Renal cortex interstitium (tissue), 11 donors: ENCODE measurements at regions not wholly inside any gene's neighbourhood (a gene's known extent, or its start where the extent isn't known, plus 50 kb on each side); places are given as distances from the start of the nearest gene placed in this dataset.
"Not testable (repeated sequence)": the region's sequence is repeated elsewhere in the genome, so short reads cannot be mapped to it uniquely, and the experiment has no call there.

Experiments used
- DNase-seq, 11 donors: peaks; one replicate each; pipeline ENCODE4 v3.0.0-alpha.2; 2013; ENCODE audit warnings: low read depth in 9 of 11, low spot score in 4 of 11; ENCODE audit errors: extremely low read depth in 1 of 11

- no peak for DNase-seq
Measured at GRCh38 chr14:44396226-44396625, 110.9 kb downstream of the FSCB start.

GRCh38 chr14:44392984-44393383, 114.1 kb downstream of the FSCB start:
- no peak for DNase-seq

DNA sequence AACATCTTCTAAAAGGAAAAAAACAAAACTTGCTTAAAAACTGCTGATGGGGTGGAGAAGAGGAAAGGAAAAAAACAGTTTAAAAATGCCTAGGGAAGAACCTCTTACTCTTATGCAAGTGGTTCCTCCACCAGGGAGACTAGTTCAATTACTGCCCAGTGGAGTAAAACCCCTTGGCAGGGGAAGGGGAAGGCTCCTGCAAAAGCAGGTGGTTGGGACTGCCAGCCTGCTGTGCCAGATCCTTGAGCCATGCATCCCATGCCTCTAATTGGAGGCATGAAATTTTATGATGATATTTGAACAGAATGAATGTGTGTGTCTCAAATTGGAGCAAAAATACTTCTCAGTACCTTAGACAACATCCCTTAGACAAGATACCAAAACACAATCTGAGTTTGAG, 118.8 kb downstream of the FSCB start:
- no peak for DNase-seq

- DNase-seq, result no peak
Measured at GRCh38 chr14:44385906-44386305, 121.2 kb downstream of the FSCB start.

- DNase-seq, result not testable (repeated sequence)
Measured at GRCh38 chr14:44385296-44385695, 121.8 kb downstream of the FSCB start.

GRCh38 chr14:44384601-44385293, 122.3 kb downstream of the FSCB start:
- not testable (repeated sequence) for DNase-seq

DNA sequence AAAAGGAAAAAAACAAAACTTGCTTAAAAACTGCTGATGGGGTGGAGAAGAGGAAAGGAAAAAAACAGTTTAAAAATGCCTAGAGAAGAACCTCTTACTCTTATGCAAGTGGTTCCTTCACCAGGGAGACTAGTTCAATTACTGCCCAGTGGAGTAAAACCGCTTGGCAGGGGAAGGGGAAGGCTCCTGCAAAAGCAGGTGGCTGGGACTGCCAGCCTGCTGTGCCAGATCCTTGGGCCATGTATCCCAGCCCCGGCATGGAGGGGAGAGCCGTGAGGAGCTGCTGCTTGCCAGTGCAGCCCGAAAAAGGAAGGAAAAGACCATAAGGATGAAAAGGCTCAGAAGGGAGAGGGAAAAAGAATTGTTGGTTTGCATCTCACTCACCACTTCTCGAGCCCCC, 123.0 kb downstream of the FSCB start:
- DNase-seq, result no peak

DNA sequence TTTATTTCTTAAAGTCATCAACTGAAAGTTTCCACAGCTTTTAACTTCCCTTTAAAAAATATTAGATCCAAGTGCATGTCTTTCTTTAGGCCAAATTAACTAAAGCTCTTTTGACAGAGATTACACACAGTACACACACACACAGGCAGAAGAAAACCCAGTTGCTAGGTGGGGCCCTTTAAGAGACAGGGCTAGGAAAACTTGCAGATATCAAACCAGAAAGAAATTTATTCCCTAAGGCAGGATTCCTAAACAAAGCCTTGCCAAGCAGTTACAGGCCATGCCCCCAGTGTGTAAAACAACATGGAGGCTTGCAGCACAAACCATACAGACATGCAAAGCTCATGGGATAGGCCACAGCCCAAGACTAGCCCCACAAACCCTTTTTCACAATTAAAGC, 123.4 kb downstream of the FSCB start:
- DNase-seq, result no peak

GRCh38 chr14:44379292-44379977, 127.6 kb downstream of the FSCB start:
- no peak for DNase-seq

DNA sequence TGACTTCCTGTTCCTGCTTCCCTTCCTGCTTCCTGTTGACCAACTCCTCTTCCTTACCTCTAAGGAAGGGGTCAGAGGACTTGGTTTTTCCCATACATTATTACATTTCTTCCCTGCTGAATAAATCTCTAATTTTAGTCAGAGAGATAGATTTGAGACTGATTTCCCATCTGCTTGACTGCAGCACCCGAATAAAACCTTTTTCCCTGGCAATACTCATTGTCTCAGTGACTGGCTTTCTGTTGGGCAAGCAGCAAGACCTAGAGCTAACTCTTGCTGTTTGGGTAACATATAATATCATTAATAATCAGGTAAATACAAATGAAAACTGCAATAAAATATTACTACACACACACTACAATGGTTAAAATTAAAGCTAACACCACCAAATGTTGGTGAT, 132.2 kb downstream of the FSCB start:
- DNase-seq, result no peak

DNA sequence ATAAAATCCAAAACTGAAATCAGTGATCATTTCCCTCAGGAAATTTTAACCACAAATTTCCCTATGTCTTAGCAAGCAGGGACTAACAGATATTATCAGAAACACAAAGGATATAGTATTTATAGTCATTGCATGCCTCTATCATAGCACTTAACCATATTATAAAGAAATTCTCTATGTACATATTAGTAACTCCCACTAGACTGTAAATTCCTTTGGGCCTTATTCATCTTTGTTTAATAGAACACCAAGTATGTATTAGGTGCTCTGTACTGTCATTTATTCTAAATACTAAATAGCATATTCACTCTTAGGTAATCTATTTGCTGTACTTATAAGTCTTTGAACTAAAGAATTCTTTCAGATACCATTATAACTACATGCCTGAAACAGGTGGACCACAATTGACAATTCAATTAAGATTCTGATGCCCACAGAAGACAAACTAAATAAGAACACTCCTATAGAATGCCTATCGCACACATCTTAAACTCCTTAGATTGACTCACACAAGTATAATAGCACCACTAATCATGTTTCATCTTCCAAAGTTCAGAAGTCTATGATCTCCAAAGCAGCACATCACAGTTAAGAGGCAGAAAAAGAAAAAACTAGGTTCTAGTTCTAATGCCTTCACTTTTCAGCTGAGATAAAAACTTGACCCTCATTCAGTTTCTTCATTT, 134.1 kb downstream of the FSCB start:
- no peak for DNase-seq

GRCh38 chr14:44372231-44372630, 134.9 kb downstream of the FSCB start:
- DNase-seq, result no peak

GRCh38 chr14:44370727-44371126, 136.4 kb downstream of the FSCB start:
- no peak for DNase-seq

DNA sequence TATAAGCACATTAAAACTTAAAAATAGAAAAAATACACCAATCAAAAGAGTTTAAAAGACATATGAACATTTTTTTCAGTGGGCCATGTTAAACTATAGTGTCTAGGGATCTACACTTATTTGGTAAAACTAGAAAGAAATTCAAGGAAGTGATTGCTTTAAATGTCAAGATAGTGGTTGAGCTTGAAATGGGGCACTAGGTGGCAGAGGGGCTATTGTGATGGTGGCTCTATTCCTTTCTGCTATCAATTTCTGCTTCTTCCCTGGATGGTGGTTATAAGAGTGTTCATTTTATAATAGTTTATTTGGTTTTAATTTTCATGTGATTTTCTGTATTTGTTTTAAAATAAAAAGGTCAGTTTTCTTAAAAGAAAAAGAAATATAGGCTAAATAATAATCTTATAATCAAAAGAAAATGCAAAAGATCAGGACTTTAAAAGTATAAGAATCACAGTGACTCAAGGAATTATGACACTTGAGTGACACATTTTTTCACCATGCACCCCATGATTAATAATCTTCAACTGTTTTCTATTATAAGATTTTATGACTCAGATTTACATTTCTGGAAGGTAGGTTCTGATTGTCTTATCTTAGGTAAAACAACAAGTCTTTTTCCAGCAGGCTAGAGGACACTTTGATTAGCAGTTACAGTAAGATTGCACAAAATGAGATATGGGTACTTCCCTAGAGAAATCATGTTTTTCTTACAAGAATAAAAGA, 137.5 kb downstream of the FSCB start:
- no peak for DNase-seq

- DNase-seq, result no peak
Measured at GRCh38 chr14:44361083-44361482, 146.0 kb downstream of the FSCB start.

DNA sequence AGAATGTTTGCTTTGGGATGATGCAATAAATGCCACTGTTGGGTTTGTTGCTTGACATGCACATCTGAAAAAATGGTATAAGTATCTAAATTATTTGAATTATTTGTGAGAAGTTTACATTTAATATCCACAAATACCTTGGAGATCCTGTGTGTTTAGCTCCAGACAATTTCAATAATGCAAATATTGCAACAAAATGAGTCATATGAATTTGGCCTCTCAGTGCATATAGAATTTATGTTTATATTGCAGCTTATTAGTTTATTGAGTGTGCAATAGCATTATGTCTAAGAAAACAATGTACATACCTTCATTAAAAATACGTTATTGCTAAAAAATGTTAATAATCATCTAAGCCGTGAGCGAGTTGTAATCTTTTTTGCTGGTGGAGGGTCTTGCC, 153.3 kb downstream of the FSCB start:
- no peak for DNase-seq

DNA sequence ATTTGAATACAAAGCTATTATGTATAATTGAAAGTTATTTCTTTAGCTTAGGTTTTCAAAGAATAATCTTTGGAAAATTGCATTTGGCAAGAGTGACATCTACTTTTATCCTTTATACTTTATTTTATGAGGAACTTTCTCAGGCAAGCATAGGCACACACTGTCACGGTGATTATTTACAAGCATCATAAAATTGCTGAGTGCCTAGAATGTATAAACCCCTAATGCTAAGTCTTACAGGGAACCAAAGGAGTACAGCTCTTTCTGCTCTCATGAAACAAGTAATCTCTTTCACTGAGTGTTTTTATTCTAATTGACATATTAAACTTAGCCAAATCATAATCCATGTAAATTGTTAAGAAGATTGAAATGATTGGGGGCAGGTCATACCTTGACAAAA, 154.9 kb downstream of the FSCB start:
- peak in 1 of 11 donors; percentile 1 for DNase-seq

- no peak for DNase-seq
Measured at GRCh38 chr14:44347316-44347715, 159.8 kb downstream of the FSCB start.

- no peak for DNase-seq
Measured at GRCh38 chr14:44341116-44341515, 166.0 kb downstream of the FSCB start.

GRCh38 chr14:44339862-44340261, 167.2 kb downstream of the FSCB start:
- no peak for DNase-seq
